Superior temporal gyrus (tissue), 1 donor: ENCODE measurements at regions not wholly inside any gene's neighbourhood (a gene's known extent, or its start where the extent isn't known, plus 50 kb on each side); places are given as distances from the start of the nearest gene placed in this dataset.
"Not testable (repeated sequence)": the region's sequence is repeated elsewhere in the genome, so short reads cannot be mapped to it uniquely, and the experiment has no call there.

Experiments
- DNase-seq: peaks from one replicate; pipeline ENCODE4 v3.0.0-alpha.2; 2016; ENCODE audit errors: extremely low spot score

- DNase-seq = not testable (repeated sequence)
These were observed 52.3 kb upstream of the MARK1 start for GRCh38 chr1:220475608-220476007.

- not testable (repeated sequence) for DNase-seq
These were observed 52.8 kb upstream of the MARK1 start for GRCh38 chr1:220475141-220475540.

DNA sequence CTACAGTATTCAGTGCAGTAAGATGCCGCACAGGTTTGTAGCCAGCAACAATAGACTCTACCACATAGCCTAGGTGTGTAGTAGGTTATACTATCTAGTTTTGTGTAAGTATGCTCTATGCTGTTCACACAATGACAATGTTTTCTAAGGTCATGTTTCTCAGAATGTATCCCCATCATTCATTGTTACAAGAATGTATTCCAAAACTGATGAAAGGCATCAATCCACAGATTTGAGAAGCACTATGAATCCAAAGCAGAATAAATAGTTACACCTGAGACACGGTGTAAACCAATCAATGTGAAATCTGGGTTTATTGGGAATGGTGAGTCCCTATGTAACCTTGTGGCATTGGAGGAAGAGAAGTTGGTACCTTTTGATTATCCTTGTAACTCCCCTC lies 54.5 kb upstream of the MARK1 start:
- DNase-seq = no peak

- DNase-seq = no peak
These were observed 65.2 kb upstream of the MARK1 start for GRCh38 chr1:220462752-220463151.

DNA sequence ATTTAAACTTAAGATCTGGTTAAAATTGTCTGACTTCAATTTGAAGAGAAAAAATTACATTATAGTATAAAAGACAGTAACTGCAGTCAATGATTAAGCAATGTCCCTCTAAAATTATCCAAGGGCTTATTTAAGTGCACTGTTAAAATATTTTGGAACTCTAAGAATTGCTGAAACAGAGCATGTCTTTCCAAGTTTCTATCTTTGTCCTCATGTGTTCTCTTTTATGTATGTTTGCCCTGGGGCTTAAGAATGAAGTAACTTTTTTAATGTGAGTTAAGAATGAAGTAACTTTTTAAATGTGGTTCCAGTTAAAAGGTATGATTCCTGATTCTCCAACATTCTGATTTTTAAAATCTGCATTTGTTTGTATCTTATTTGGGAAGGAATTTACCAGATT lies 69.0 kb upstream of the MARK1 start:
- DNase-seq = no peak

- DNase-seq = no peak
These were observed 69.9 kb upstream of the MARK1 start for GRCh38 chr1:220457957-220458609.

- no peak for DNase-seq
These were observed 72.4 kb upstream of the MARK1 start for GRCh38 chr1:220455559-220455958.

DNA sequence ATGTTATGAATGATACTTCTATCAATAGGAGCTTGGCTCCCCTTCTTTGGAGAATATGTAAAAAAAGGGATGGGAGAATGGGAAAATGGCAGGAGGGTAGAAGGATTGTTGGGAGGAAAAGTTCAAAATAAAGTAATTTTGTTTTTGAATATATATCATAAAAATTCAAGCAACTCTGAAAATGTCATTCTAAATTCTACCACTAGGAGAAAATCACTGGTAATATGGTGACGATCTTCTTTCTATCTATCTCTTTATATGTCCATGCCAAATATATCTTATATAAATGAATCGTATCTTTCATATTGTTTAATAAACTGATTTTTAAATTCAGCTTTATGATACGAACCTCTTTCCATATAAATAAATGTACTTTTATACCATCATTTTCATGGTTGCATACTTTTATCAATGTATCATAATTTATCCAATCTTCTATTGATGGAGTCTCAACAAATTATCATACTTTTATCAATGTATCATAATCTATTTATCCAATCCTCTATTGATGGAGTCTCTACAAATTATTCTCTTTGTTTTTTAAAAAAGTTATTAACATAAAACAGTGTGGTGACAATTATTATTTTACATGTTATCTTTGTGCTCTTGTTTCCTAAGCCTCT lies 73.7 kb upstream of the MARK1 start:
- no peak for DNase-seq

DNA sequence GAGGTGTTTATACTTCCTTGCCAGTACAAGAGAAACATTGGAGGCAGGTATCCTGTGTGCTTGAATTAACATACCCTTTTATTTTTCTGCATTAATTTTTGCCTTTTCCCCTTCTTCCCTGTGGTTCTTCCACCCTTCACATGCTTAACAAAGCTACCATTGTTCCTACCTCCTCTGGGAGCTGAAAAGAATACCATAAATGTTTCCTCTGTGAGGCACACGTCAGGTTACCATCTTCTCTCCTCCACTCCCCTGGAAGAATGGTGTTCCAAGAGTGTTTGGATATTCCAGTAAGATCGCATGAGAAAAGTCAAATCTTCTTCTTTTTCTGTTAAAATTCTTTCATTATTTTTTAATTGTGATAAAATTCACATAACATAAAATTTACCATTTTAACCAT lies 74.6 kb upstream of the MARK1 start:
- no peak for DNase-seq

DNA sequence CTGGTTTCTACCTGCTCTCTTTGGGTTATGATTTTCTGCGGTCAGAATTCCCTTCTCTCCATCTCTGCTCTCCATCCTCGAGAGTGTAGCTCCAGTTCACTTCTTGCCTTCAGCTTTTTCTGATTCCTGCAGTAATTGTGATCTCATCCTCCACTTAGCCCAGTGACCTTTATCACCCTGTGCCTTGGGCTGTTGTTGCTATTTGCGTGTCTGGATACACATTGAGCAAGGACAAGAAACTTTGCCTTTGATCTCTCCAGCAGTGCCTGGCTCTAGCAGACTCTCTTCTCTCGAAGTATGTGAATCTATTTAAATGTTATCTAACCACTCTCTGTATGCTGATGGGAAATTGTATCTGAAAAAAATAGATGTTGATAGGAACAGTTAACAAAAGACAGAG lies 76.4 kb upstream of the MARK1 start:
- no peak for DNase-seq

GRCh38 chr1:220450927-220451326 lies 77.0 kb upstream of the MARK1 start:
- DNase-seq = no peak

DNA sequence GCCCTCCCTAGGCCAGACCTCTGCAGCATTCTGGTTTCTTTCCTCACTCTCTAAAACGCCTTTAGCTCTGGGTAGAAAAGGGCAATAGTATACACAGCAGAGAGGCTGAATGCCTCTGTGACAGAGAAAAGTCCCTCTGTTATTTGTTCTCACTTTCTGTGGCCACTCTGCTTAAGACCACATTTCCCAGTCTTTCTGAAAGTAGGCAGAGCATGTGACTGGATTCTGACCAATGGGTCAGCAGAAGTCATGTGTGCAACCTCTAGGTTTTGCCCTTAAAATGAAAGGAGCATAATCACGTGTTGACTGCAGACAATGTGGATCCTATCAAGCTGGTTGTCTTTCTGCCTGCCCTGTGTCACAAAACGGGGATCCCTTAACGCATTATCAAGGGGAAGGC lies 79.7 kb upstream of the MARK1 start:
- DNase-seq = no peak

GRCh38 chr1:220444586-220444985 lies 83.3 kb upstream of the MARK1 start:
- DNase-seq = not testable (repeated sequence)

DNA sequence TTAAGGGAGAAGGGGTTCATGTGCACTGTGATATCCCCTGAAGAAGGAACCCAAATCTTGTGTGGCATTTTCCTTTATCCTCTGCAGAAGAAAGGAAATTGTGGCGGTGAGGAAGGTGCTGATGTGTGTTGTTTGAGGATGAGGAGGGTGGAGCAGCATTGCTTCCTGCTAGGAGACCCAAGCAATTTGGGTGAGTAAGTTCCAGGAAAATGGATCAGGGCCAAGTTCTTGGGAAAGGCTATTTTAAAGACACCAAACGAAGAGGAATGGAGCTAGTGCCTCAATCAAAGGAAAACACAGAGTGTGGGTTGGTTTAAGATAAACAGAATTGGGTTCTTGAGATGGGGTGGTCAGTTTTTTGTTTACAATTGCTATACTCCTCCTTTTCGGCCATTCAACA lies 86.7 kb upstream of the MARK1 start:
- DNase-seq = no peak

DNA sequence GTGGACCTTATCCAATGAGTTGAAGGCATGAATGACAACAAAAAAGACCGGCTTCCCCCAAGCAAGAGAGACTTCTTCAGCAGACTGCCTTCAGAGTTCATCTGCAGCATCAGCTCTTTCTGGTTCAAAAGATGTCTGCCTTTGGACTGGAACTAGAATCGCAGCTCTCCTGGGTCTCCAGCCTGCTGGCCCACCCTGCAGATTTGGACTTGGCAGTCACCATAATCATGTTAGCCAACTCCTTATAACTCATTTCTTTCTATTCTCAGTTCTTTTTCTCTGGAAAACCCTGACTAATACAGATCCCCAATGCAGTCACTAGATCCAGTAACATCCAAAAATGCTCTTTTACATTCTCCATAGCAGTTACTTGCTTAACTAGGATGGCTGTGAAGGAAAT lies 89.2 kb upstream of the MARK1 start:
- no peak for DNase-seq

DNA sequence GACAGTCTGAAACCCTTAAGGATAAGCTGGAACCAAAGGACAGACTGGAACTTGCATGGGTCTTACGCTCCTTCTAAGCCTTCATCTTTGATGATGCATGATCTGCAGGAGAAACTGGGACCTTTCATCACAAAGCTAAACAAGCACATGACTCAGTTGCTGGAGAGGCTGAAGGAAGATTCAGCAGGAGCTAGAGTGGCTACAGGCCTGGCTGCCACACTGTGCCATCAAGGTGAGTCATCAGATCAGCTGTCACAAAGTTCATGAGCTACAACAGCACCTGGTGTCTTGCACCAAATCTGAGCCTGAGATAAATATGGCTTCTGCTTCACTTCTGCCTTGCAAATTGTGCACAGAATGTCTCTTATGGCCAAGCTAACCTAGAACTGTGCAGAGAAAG lies 95.5 kb upstream of the MARK1 start:
- DNase-seq = no peak

DNA sequence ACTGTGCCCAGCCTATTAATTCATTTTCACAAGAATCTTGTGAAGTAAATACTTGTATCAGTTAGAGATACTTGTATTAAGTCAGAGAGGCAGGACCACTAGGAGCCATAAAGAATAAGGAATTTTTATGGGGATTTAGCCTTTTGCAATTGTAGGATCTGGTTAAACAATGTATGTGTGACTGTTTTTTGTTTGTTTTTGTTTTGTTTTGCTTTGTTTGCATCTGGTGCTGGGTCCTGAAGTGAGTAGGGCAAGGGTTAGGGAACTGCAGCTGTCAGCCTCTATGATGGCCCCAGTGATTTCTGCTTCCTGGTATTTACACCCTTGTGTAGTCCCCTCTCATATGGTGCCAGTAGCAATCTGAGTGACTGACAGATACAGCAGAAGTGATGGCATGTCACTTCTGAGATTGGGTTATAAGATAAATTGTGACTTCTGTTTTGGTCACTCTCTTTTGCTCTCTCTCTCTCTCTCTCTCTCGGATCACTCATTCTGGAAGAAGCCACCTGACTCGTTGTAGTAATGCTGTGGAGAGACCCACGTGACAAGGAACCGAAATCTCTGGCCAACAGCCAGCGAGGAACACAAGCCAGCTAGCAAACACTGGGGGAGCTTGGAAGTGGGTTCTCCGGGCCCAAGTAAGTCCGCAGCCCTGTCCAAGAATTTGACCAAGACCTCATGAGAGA lies 96.2 kb upstream of the MARK1 start:
- no peak for DNase-seq

- no peak for DNase-seq
These were observed 97.3 kb upstream of the MARK1 start for GRCh38 chr1:220430586-220430985.

DNA sequence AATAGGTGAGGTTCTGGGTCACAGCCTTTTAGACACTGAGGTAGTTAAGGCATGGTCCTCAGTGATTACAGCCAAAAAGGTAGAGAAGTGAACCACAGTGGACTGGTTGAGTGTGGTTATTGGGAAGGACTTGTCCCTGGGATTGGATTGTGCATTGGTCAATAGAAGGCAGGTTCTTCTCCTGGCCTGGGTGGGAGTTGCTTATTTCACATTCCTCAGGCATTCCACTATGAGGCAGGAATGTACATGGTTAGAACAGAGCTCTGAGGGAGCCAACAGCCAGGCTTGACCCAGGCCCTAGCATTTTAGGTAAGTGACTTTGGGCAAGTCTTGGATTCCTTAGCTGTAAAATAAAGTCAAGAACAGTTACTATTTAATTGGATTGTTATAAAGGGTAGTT lies 97.9 kb upstream of the MARK1 start:
- no peak for DNase-seq

- no peak for DNase-seq
These were observed 100.9 kb upstream of the MARK1 start for GRCh38 chr1:220426989-220427388.

- no peak for DNase-seq
These were observed 102.1 kb upstream of the MARK1 start for GRCh38 chr1:220425852-220426251.

- DNase-seq = no peak
These were observed 106.4 kb upstream of the MARK1 start for GRCh38 chr1:220421508-220421907.

GRCh38 chr1:220420726-220421125 lies 107.2 kb upstream of the MARK1 start:
- no peak for DNase-seq
